GM19240 (cell line): ENCODE measurements at regions not wholly inside any gene's neighbourhood (a gene's known extent, or its start where the extent isn't known, plus 50 kb on each side); places are given as distances from the start of the nearest gene placed in this dataset.

Source experiments
- DNase-seq: peaks from one replicate; pipeline ENCODE4 v3.0.0; 2011; ENCODE audit warnings: low spot score; ENCODE audit not compliant: insufficient read length

DNA sequence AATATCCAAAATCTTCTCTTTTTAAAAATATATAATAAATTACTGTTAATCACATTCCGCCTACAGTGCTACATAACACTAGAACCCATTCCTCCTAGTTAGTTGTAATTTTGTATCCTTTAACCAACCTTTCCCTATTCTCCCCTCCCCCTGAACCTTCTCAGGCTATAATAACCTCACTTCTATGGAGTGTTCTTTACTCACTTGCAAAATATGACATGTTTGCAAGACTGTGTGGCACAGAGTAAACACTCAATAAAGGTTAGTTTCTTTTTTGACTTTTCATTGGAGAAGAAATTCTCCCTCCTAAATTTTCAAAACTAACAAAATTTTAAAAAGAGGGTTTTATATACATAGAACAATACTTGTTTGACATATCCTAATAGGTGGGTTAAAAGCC is 147.0 kb downstream of the FOXA2 start:
- no peak for DNase-seq

DNA sequence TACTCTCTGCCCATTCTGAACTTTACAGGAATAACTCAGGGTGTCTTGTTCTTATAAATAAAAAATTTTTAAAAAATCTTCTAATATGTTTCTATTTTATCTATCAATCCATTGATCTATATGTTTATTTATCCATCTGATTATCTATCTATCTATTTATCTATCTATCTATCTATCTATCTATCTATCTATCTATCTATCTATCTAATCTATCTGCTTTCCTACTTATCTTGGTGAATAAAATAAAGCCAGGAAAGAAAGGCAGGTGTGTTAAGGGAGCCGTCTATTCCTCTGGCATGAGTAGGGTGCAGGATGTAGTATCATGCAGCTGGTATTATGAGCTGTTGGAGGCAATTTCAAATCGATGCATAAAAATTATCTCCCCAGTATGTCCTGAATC is 153.0 kb downstream of the FOXA2 start:
- no peak for DNase-seq

DNA sequence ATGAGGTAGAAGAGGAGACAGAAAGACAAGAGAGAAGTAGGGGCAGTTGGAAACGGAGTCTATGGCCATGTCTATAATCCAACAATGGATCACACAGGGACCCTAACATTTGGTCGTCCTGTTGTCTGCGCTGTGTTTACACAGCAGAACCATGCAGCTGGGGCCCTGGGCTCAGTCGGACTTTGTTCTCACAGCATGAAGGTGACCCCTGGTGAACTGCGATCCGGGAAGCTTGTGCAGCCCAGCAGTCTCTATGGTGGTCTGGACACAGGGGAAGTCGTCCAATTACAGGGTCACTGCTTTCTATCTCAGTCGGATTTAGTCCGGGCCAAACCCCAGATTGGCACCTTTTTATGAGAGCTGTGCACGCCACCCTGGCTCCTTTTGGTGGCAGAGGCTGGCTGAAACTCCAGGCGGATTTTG is 153.6 kb downstream of the FOXA2 start:
- no peak for DNase-seq

DNA sequence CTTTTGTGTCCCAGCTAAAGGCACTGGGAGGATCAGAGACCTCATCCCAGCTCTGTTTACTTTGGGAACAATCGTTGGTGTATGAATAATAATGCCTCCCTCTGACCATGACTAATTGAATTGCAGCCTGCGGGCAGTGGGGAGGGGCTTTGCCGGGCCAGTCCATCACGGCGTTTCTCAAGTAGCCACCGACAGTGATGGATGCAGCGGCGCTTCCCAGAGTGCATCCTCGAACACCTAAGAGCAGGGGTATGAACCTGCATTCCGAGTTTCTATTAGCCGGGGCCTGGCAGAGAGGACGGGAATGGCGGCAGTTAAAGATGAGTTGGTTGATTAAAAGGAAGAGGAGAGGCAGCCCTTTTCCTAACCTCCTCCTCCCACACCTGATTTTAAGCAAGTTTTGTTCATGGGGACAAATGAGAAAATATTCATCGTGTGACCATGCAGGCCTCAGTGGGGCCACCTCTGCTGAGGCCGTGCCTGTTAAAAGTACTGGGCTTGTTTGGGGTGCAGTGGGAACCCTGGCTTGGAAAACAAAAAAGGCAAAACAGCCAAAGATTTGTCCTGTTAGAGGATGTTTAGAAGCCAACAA is 154.1 kb downstream of the FOXA2 start:
- no peak for DNase-seq

DNA sequence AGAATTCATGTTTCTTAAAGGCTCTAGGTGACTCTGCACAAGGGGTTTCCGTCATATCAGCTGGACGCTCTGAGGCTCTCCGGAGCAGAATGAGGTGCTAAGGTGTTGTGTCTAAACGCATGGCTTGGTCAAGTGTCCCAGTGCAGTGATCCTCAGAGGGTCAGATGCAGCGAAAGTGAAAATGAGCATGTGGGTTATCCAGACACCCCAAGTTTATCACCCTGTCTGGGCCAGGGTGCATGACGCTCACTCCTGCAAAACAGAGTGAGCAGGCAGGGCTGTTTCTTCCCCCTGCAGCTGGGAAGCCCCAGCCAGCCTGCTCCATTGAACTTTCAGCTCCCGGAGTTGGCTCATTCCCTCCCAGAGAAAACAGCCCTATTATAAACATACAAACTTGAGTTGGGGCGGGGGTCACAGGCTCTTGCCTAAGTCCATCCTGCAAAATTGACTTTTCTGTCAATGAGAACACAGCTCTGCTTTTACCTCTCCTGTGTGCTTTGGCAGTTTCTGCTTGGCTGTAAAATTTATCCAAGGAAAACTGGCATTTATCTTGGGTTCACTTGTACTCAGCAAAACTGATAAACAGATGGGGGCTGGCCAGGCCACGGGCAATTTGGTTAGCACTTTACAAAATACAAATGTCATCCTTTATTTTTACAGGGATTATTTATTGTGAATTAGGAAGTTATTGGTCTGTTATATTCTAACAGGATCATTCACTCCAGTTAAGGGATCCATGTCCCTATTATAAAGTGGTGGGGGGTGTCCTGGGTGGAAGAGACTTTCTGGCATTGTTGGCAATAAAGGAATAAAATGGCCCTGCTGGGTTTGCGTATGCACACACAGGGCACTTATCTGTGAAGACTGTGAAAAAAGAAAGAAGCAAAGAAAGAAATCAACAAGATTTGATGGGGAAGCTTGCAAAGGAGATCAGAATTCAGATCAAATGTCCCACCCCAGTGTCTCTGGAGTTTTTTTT is 154.9 kb downstream of the FOXA2 start:
- no peak for DNase-seq

DNA sequence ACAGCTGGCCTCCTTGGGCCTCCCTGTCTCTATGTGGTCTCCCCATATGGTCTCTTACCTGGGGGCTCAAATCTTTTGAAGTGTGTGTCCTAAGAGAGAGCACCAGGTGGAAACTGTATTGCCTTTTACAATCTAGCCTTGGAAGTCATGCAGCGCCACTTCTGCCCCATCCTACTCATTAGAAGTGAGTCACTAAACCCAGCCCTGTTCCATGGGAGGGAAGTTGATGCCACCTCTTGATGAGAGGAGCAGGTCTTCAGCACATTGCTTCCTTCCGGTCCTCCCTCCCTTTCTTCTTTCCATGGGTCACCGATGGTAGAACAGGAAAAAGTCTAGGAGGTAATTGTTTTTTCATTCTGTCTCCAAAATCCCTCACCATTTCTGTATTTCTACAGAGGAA is 156.3 kb downstream of the FOXA2 start:
- DNase-seq: no peak

DNA sequence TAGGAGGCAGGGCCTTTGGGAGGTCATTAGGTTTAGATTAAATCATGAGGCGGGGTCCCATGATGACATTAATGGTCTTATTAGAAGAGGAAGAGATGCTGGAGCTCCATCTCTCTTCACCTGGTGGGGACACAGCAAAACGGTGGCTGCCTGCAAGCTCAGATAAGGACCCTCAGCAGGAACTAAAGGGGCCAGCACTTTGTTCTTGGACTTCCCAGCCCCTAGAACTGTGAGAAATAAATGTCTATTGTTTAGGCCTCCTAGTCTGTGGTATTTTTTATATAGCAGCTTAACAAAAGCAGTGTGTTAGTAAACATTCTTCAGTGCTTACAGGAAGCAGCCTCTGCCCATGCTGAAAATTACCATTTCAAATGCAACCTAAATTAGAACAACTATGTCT is 157.6 kb downstream of the FOXA2 start:
- no peak for DNase-seq

DNA sequence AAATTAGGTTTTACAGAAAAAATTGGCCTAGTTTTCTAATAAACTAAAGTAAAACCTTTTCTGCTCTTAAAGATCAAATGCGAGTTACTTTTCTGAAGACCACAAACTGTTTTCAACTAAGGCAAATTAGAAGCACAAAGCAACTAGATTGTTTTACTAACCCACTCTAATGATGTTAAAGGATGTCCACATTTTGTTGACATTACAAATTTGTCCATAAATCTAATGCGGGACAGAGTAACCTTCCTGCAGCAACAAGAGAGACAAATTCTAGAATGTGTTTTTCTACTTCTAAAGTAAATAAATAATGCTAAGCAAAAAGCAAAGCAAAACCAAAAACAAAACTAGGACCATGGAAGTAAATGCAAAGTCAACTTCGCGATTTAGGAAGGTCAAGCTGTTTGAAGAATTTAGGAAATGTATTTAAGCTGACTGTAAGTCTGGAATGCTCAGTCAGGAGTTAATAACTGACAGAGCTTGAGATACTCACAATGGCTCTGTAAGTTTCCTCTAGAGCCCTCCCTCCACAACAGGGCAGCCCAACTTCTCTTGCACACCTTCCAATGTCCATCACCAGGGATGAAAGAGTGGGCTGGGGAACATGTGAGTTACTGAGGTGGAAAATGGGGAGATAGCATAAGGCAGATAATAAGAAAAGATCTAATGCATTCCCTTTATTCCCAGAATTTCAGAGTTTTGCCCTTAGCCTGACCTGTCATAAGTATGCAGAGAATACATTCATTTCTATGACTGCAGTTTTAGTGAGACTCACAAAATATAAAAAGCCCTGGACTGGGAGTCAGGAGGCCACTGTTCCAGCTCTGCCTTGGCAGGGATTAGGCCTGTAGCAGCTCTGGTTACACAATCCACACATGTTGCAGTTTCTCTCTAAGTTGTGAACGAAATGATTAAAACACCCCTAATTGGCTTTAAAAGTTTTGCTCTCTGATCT is 158.8 kb downstream of the FOXA2 start:
- DNase-seq: no peak

DNA sequence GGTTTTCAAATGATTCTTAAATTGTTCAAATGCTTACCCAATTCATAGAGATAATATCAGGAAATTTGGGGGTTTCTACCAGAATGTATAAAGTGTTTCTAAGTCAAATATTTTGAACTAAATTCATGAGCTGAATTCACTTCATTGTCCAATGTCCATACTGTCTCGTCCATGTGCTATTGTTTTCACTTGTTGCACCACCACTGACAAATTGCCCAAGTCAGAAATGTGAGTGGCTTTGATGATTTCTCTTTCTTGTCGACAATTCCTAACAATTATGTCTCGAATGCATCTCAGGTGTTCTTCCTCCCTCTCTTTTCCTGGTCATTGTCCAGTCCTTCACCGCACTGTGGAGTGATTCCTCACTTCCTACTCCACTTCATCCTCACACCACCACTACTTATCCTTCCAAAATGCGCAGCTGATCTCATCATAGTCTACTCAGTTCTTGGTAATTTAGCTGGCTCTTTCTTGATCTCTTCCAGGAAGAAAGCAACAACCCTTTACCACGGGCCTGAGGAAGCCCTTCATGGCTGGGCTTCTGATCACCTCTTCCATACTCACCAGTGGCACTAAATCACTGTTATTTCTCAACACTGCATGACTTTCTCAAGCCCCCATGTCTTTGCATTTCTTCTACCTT is 161.1 kb downstream of the FOXA2 start:
- DNase-seq: no peak

DNA sequence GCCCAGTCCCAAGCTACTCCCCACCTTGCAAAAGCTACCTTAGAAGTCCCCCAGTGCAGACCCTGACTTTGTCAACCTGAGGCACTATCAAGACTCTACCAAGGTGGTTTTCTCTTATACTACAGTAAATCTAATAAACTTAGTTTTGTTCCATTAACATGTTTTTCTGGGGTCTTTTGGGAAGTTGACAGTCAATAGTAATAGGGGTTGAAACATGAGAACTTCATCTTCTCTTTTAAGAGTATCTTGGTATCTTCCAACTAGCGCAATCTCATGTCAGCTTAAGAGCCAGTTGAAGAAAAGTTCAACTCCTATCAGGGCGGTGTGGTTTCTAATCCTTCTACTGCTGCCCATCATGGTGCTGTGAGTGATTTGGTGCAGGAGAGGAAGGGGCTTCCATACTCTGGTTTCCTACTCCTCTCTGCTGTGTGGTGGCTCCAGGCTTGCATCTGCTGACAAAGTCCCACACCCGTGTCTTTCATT is 164.2 kb downstream of the FOXA2 start:
- DNase-seq: no peak

DNA sequence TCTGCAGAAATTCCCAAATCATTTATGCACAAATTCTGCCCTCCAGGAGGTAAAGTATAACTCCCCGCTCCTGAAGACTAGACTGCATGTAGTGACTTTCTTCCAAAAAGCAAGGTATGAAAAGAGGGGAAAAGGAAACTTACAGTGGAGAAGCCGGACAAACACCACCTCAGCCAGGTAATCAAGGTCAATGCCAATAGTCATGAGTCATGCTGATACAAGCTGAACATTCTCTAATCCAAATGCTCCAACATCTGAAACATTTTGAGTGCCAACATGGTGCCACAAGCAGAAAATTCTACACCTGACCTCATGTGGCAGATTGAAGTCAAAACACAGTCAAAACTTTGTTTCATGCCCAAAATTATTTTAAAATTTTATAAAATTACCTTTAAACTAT is 165.6 kb downstream of the FOXA2 start:
- DNase-seq: no peak

DNA sequence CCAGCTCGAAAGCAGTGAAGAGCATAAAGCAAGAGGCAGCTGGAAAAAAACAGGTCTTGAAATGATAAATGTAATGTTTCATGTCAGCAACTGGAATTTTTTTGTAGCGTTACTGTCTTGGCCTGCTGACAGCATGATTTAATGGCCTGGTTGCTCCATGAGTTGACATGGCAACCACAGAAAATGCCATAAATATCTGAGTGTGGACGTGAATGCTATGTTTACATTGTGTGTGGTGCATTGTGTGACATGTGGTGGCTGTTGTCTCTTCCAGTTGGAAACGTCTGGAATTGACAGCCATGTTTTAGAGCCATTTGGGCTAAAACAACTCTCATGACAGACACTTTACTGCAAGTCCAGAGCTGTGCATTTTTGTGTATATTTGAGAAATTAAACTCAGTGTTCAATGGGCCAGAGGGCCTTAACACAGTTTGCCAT is 170.0 kb downstream of the FOXA2 start:
- DNase-seq: no peak

DNA sequence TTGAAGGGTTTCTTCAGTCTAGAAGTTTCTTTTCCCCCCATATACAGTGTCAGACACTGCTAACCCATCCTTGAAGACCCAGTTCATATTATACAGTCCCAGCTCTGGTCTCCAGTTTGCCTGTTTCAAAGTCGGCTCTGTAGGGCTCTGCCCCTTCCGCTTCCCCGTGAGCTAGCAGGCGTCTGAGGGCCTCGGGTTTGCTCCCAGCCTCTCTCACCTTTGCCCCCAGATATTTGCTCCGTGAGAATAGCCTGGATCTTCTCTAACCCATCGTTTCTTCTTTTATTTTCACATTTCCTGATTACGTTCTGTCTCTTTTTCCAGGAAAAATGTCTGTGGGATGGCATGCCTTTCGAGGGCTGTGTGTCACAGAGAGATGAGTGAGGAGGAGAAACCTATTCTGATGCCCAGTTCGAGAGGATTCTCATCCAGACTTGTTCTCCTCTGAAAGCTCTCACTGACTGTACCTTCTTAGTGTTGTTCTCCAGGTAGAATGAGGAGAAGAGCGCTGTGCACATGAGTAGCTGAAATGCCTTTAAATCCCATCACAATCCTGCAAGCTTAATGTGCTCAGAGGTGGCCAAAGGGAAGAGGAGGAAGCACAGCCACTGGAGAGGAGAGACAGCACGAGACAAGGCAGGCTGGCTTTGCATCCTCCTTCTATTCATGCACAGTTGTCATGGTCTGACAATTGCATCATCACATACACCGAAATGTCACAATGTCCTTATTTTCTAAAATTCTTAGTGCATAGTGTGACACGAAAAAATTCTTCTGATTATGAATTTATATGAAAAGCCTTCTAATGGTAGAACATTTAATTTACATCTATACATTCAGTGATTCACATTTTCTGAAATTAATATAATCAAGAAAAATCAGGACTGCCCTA is 171.1 kb downstream of the FOXA2 start:
- DNase-seq: no peak

DNA sequence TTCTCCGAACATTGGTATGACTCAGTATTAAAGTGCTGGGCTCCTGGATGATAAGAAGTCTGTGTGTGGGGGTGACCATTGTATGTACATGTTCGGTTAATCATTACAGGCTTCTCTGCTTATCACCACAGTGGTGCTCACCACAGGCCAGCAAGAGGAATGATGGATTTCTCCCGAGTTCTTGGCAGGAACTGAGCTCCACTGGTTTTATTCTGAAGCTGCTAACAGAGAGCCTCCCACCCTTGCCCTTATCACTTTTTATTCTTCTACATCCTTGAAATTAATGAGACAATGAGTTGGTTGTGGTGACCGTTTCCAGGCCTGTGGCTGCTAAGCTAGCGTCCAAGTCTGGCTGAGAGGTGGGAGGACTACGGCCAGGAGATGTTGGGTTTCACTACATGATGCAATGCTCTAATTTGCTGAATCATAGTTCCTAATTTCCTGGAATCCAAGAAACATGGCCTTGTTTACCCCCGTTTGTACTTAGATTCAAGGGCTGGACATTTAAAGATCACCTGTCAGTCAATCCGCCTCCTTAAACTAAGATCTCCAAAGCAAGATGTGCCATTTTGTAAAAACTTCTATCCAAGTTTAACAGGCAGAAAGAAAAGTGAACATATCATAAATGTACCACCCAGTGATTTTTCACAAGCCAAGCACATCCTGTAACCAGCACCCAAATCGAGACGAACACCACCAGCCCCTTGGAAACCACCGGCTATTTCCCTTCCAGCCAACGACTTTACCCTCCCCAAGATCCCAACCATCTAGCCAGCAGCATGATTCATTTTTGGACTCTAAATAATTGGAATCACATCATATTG is 172.5 kb downstream of the FOXA2 start:
- no peak for DNase-seq

DNA sequence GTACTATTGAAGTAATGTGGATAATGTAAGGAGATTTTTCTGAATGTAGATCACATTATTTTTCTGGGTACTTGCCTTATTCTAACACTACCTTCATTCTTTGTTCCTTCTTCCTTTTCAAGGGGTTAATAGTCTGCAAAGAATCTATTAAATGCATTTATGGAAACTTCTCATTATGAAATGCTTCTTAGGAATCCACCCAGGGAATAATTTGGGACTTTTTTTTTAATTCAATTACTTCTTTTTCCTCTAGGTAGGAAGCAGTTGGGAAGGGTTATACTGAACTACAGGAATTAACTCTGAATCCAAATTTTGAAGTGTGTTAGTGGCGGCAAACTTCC is 173.1 kb downstream of the FOXA2 start:
- DNase-seq: no peak

DNA sequence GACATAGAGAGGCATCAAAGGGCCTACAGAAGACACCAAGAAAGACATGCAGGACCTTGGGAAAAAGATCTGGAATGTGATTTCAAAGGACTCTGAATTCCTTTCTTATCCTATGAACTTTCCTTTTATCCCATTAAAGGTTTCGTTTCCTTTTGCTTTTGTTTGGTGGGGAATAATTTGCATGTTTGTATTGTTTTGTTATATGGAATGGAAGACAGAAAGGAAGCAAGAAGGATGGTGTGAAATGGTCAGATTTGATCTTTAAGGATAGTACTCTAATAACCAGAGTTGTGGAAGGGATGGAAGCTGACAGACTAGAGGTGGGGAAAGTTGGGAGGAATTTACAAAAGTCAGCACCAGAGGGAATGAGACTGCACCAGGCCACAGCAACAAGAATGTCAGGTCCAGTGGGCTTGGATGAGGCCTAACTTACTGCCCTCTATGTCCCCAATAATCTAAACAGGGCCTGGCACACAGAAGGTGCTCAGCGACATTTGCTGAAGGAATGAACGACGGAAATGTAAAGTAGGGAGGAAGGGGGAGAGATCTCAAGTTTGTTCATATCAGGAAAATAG is 173.7 kb downstream of the FOXA2 start:
- DNase-seq: no peak

DNA sequence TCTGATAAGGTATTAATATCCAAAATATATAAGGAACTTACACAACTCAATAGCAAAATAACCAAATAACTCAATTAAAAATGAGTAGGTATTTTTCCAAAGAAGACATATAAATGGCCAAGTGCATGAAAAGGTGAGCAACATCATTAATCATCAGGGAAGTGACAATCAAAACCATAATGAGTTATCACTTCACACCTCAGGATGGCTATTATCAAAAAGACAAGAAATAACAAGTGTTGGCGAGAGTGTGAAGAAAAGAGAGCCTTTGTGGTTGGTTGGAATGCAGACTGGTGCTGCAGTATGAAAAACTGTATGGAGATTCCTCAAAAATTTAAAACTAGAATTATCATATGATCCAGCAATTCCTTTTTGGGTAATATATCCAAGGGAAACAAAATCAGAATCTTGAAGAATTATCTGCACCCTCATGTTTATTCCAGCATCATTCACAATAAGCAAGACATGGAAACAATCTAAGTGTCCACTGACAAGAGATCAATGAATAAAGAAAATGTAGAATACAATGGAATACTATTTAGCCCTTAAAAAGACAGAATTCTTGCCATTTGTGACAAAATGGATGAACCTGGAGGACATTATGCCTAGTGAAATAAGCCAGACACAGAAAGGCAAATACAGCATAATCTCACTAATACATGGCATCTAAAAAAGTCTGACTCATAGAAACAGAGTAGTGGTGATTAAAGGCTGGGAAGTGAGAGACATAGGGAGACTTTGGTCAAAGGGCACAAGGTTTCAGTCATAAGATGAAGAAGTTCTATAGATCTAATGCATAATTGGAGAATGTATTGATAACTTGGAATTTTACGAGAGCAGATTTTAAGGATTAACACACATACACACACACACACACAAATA is 175.6 kb downstream of the FOXA2 start:
- DNase-seq: no peak
